NOMO-1 (cell line): ENCODE measurements at regions not wholly inside any gene's neighbourhood (a gene's known extent, or its start where the extent isn't known, plus 50 kb on each side); places are given as distances from the start of the nearest gene placed in this dataset.
"Not testable (repeated sequence)": the region's sequence is repeated elsewhere in the genome, so short reads cannot be mapped to it uniquely, and the experiment has no call there.

Source experiments
- DNase-seq, 2 experiments: peaks; one replicate each; lab custom pipeline; 2025; ENCODE audit not compliant: unreplicated experiment in 2 of 2; lab: John Stamatoyannopoulos, UW

- no peak for DNase-seq
These were observed 851.3 kb upstream of the POM121L12 start for GRCh38 chr7:52184006-52184703.

- no peak for DNase-seq
These were observed 855.5 kb upstream of the POM121L12 start for GRCh38 chr7:52179934-52180333.

DNA sequence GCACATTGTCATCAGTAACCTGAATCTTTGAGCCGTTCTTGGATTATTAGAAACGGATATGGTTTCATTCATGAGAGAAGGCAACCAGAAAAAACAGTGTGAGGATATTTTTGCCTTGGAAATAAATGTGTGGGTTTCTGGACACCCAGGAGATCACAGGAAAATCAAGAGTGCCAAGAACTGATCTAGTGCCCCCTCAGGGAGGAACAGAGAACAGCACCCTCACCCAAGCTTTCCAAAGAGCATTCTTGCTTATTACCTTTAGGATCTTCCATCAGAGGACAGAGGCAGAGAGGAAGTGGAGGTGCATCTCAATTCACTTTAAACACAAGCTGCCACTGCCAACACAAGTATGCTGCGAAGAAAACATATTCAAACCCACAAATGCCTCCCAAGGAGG, 851.5 kb upstream of the COBL start:
- no peak for DNase-seq

DNA sequence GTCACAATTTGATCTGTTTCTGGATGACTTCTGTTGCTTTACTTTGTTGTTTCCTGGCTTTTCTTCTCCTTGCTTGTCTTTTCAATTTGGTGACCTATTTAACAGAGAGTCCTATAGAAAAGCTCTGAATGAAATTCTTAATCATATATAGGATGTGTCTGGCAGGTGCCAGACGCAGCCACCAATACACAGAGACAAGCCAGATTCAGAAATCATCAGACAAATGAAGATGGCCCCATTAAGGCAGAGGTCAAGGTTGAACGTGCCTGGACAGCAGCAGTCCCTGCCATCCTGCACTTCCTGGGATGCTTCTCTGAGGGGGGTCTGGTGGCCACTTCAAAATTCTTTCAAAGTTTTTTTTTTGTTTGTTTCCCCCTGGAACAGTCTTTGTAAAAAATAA, 846.7 kb upstream of the COBL start:
- DNase-seq: no peak

GRCh38 chr7:52161483-52161882, 844.9 kb upstream of the COBL start:
- DNase-seq: no peak

DNA sequence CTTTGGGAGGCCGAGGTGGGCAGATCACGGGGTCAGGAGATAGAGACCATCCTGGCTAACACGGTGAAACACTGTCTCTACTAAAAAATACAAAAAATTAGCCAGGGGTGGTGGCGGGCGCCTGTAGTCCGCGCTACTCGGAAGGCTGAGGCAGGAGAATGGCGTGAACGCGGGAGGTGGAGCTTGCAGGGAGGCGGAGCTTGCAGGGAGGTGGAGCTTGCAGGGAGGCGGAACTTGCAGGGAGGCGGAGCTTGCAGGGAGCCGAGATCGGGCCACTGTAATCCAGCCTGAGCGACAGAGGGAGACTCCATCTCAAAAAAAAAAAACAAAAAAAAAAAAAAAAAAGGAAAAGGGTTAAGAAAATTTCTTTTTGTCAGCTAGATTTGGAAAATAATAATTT, 842.8 kb upstream of the COBL start:
- not testable (repeated sequence) for DNase-seq

DNA sequence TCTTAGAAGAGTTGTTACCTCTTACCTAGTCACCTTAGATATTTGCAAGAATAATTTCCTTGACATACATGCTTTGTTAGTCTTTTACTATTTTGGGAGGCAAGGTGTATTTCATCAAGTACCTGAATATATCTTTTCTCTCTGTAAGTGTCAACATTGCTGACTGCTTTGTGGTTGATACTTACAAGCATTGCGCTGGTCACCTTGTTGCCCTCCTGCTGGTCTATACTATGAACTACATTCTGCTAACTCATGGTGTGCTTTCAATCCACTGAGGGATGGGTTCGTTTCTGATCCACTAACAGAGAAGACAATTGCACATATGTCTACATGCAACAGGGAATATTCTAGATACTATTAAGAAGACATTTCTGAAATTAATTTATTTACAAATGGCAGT, 837.8 kb upstream of the COBL start:
- DNase-seq: no peak

DNA sequence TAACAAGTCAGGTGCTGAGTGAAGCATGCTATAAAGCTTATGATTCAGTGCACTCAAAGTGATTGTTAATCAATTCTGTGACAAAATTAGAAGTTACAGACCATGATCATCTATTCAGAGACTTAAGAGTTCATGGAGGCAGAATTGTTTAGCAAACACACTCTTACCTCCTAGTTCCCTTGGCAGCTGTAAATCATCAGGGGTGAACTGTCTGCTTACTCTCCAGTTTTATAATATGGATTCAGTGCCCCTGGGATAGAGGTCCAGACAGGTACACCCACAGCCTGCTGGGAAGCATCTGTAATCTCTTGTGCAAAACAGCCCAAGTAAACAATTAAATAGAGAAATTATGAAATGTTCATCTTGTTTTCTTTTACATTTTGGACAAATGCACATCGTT, 835.0 kb upstream of the COBL start:
- no peak for DNase-seq

- no peak for DNase-seq
These were observed 834.3 kb upstream of the COBL start for GRCh38 chr7:52150952-52151351.

DNA sequence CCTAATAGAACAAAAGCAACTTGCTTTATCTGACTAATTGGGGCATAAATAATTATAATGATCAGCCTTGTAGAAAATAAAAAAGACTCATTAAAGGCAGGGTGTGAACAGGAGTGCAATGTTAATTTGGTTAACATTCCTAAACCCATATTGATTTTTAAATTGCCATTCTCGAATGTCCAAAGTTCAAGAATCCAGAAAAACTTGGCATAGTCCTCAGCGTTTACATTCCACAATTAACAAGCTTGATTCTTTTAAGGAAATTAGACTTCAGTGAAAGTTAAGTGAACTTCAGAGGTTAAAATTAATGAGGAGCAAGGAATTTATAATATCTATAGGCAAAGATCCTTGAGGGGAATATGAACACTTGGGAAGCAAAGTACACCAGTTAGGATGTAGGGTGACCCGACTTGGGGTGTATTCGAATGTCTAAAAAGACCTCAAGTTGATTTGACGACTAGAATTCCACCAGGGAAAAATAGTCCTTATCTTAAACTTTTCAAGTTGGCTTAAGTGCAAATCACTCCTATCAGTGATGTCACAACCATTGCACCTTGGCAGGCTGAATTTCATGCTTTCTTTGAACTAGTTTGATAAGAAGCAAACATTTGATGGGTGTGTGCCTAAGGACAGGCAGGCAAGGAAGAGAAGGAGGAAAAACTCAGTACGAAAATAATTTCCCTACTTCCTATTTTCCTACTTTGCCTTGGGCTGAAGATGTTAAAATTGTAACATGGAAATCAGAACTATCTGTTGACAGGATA, 830.4 kb upstream of the COBL start:
- DNase-seq: no peak

DNA sequence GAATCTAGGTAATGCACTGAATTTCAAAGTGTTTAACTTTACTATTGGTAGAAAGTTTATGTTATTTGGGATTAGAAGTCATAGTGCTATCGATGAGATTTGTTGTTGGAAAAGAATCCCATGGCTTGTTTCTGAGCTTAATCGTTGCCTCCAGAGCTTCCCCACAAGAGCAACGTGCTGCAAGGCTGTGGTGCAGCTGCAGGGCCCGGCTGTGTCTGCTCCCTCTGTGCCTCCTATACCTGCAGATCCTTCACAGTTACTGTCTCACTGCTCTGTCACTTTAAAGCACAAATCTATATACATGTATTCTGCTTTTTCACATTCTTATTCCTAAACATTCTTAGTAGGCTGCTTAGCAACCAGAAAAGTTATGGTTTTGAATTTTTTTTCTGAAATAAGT, 826.6 kb upstream of the COBL start:
- no peak for DNase-seq

DNA sequence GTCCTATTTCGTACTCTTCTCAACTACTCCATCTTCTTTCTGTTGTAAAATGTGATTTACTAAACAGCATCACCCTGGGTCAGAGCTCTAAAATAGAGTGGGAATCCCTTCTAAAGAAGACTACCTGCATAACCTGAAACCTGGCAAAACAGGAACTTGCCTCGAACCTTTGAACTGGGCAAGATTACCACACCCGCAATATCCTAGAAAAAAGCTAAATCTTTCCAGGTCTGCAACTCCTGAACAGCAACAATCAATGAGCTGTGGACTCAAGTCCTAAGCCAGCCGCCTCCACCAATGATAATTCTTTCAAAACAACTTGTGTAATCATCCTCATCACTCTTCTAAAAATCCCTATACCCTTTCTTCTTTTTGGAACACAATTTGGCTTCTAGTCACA, 824.2 kb upstream of the COBL start:
- no peak for DNase-seq

DNA sequence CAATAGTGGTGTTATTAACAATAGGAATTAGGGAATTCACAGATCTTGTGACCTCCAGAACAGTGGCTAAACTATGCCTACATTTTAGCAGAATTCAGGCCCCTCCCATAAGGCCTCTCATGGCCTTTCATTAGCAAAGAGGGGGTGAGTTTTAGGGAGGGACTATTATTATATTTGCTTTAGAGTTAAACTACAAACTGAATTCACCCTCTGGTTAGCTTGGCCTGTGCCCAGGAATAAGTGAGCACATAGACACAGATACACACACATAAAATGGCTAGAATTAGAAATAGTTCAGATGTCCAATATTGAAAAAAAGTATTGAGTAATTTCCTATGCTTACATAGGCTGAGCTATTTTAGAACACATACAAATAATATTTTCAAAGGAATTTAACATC, 818.8 kb upstream of the COBL start:
- DNase-seq: no peak

DNA sequence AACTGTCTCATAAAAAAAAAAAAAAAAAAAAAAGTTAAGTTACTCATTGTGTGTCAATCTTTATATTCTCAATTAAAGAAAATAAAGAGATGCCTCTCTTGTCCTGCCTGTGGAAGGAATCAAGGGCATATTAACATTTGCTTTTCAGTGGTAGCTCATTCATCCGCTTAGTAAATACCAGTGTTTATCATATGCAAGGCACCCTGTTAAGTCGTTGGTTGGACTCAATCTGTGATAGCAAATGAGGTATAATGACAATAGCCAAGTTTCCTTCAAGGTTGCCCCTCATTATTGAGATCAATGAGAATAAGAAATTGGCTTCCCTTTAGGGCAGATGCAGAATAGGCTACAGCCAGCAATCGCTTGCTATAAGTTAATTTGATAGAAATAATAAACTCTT, 812.7 kb upstream of the COBL start:
- DNase-seq: no peak

DNA sequence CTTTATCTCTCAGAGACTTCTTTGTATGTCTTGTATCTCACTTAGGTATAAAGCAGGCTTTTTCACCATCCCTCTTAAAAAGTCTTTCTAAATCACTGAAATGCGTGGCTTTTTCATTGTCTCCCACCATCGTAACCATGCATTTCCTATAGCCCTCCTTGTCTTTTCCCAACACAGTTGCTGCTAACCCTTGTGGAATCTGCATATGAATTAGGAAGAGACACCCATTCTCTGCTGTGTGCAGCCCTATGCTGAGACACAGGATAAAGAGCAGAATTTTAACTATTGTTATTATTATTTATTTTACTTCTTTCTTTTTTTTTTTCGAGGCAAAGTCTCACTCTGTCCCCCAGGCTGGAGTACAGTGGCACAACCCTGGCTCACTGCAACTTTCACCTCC, 804.3 kb upstream of the COBL start:
- DNase-seq: no peak

DNA sequence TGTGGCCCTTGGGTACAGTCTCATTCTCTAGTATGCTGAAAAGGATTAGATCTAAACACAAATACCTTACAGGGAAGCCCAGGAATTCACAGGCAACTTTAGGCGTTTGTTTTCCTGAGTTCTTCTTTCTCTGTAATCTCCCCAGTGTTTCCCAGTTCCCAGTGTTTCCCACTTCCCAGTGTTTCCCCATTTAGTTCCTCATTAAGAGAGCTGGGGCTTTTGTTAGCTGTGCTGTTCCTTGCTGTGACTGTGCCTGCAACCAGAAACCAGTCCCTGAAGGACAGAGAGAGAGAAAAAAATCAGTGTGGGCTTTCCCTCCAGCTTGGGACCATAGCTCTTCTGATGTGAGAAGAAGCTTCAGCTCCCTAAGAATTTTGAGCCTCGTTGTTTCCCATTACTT, 802.9 kb upstream of the COBL start:
- DNase-seq: no peak

DNA sequence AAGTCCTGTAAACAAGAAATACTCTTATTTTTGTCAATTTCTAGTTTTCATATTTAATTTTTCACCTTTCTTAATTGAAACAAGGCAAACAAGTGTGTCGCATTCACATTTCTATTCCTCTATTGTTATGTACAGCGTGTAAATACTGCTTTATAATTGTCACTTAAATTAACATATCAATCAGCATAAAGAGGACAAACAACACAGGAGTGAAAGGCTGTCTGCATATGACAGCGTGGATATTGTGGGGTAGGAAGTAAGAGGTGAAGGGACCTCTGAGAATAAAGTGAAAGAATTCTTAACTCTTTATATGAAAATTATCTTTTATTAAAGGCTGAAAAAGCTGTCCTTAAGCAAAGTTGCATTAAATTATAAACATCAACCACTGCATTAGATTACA, 797.9 kb upstream of the COBL start:
- DNase-seq: no peak

- no peak for DNase-seq
These were observed 797.4 kb upstream of the COBL start for GRCh38 chr7:52114056-52114455.

GRCh38 chr7:52107355-52107754, 790.7 kb upstream of the COBL start:
- DNase-seq: no peak

- no peak for DNase-seq
These were observed 779.3 kb upstream of the COBL start for GRCh38 chr7:52095861-52096260.

DNA sequence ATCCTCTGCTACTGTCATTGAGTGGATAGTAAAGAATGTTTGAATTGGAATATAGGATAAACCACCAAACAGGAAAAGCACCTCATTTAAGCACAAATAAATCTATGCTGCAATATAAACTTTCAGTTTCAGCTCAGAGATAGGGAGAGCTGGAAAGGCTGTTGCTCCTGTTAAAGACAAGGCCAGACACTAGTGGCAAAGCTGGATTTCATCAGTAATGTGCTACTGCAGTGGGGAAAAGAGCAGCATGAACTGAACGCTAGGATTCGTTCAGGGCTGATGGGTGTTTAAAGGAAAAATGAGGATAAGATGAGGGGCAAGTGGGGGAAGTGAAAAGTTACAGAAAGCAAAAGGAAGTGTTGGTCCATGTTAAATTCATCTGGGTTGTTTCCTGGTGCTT, 775.4 kb upstream of the COBL start:
- DNase-seq: no peak

- no peak for DNase-seq
These were observed 774.5 kb upstream of the COBL start for GRCh38 chr7:52091101-52091500.
